ENCODE measurements at regions not wholly inside any gene's neighbourhood (a gene's known extent, or its start where the extent isn't known, plus 50 kb on each side); places are given as distances from the start of the nearest gene placed in this dataset.

DNA sequence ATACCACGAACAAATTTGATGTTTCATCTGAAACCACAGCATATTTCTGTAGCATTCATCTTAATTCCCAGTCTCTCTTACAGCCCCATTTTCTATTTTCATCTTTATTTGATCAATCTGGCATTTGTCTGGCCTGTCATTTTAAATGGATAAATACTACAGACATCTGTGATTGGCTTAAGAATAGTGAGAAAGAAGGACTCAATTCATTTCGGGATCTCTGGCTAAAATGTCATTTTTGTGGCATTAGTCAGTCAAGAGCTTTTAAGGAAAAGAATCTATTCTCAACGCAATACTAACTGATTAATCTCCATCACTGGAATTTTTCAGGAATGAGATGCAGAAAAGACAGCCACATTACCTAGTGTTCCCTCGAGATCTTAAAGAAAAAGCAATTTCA, 585.9 kb downstream of the IRS1 start:
- TF ChIP-seq CTCF (IDR thresholded peaks at IDR 0.05; ENCODE audit: borderline replicate concordance, extremely low read depth, low read length, poor library complexity, severe bottlenecking) (no peak), EZH2 (IDR thresholded peaks at IDR 0.05; ENCODE audit: borderline replicate concordance, low read depth, low read length, severe bottlenecking) (no peak)
